ENCODE measurements at regions not wholly inside any gene's neighbourhood (a gene's known extent, or its start where the extent isn't known, plus 50 kb on each side); places are given as distances from the start of the nearest gene placed in this dataset.

DNA sequence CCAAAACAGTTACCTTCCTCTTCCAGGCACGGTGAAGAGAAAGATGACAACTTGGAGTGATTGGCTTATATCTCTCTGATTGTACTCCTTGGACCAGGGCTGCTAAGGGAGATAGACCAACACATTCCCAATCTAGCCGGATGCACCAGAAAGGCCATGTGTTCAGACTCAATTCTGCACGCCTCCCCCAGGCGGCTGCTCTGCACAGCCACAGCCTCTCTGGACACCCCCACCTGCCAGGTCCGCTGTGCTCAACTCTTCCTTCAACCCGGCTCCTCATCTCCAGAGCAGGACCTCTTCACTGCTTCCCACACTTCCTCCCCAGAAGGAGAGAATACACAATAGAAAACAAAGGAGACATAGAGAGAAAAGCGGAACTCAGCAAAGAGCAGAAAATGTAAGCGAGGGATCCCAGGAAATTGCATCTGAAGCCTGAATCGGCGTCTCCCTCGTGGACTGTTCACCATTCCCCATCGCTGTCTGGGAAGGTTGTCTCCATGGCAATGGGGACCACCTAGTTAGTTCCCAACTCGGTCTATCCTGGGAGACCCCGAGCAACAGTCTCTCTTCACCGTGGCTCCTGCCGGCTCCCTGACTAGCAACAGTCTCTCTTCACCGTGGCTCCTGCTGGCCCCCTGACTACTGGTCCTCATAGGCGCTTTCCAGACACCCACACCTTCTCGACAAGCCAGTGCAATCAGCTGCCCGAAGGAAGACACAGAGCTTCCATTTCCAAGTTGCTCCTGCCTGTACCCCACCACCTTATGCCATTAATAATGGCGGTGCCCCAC, 361.7 kb upstream of the MYT1L start:
- TF ChIP-seq, protein P1, sequence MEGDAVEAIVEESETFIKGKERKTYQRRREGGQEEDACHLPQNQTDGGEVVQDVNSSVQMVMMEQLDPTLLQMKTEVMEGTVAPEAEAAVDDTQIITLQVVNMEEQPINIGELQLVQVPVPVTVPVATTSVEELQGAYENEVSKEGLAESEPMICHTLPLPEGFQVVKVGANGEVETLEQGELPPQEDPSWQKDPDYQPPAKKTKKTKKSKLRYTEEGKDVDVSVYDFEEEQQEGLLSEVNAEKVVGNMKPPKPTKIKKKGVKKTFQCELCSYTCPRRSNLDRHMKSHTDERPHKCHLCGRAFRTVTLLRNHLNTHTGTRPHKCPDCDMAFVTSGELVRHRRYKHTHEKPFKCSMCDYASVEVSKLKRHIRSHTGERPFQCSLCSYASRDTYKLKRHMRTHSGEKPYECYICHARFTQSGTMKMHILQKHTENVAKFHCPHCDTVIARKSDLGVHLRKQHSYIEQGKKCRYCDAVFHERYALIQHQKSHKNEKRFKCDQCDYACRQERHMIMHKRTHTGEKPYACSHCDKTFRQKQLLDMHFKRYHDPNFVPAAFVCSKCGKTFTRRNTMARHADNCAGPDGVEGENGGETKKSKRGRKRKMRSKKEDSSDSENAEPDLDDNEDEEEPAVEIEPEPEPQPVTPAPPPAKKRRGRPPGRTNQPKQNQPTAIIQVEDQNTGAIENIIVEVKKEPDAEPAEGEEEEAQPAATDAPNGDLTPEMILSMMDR (conservative IDR thresholded peaks at IDR 0.05; ENCODE audit: low read depth, low read length) = no peak
- TF ChIP-seq FOS (IDR thresholded peaks at IDR 0.05; ENCODE audit: low read depth, low read length) = no peak
